ENCODE measurements at regions not wholly inside any gene's neighbourhood (a gene's known extent, or its start where the extent isn't known, plus 50 kb on each side); places are given as distances from the start of the nearest gene placed in this dataset.
"Not testable (repeated sequence)": the region's sequence is repeated elsewhere in the genome, so short reads cannot be mapped to it uniquely, and the experiment has no call there.

DNA sequence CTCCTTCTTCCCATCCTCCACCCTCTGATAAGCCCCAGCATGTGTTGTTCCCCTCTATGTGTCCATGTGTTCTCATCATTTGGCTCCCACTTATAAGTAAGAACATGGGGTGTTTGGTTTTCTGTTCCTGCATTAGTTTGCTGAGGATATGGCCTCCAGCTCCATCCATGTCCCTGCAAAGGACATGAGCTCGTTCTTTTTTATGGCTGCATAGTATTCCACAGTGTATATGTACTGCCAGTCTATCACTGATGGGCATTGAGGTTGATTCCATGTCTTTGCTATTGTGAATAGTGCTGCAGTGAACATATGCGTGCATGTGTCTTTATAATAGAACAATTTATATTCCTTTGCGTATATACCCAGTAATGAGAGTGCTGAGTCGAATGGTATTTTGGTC lies 62.8 kb upstream of the IFFO2 start:
- TF ChIP-seq, protein P1, sequence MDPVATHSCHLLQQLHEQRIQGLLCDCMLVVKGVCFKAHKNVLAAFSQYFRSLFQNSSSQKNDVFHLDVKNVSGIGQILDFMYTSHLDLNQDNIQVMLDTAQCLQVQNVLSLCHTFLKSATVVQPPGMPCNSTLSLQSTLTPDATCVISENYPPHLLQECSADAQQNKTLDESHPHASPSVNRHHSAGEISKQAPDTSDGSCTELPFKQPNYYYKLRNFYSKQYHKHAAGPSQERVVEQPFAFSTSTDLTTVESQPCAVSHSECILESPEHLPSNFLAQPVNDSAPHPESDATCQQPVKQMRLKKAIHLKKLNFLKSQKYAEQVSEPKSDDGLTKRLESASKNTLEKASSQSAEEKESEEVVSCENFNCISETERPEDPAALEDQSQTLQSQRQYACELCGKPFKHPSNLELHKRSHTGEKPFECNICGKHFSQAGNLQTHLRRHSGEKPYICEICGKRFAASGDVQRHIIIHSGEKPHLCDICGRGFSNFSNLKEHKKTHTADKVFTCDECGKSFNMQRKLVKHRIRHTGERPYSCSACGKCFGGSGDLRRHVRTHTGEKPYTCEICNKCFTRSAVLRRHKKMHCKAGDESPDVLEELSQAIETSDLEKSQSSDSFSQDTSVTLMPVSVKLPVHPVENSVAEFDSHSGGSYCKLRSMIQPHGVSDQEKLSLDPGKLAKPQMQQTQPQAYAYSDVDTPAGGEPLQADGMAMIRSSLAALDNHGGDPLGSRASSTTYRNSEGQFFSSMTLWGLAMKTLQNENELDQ (tag by site-specific recombination; IDR thresholded peaks at IDR 0.05; ENCODE audit: low read depth), result not testable (repeated sequence)
- TF ChIP-seq, protein P2, sequence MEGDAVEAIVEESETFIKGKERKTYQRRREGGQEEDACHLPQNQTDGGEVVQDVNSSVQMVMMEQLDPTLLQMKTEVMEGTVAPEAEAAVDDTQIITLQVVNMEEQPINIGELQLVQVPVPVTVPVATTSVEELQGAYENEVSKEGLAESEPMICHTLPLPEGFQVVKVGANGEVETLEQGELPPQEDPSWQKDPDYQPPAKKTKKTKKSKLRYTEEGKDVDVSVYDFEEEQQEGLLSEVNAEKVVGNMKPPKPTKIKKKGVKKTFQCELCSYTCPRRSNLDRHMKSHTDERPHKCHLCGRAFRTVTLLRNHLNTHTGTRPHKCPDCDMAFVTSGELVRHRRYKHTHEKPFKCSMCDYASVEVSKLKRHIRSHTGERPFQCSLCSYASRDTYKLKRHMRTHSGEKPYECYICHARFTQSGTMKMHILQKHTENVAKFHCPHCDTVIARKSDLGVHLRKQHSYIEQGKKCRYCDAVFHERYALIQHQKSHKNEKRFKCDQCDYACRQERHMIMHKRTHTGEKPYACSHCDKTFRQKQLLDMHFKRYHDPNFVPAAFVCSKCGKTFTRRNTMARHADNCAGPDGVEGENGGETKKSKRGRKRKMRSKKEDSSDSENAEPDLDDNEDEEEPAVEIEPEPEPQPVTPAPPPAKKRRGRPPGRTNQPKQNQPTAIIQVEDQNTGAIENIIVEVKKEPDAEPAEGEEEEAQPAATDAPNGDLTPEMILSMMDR (tag by site-specific recombination; IDR thresholded peaks at IDR 0.05), result not testable (repeated sequence)
- TF ChIP-seq ZNF677 (tag by site-specific recombination; IDR thresholded peaks at IDR 0.05); ZNF404 (tag by site-specific recombination; IDR thresholded peaks at IDR 0.05); ZFHX2 (tag by site-specific recombination; conservative IDR thresholded peaks at IDR 0.05); ZNF202 (tag by site-specific recombination; IDR thresholded peaks at IDR 0.05; ENCODE audit: borderline replicate concordance); ZNF561 (tag by site-specific recombination; IDR thresholded peaks at IDR 0.05; ENCODE audit: borderline replicate concordance); ZNF274 (IDR thresholded peaks at IDR 0.05; ENCODE audit: low read length); ZNF274 (tag by site-specific recombination; IDR thresholded peaks at IDR 0.05; ENCODE audit: borderline replicate concordance); ZNF660 (tag by site-specific recombination; IDR thresholded peaks at IDR 0.05); ZNF121 (tag by site-specific recombination; IDR thresholded peaks at IDR 0.05); ZFP37 (tag by site-specific recombination; IDR thresholded peaks at IDR 0.05); ZFP69B (tag by site-specific recombination; IDR thresholded peaks at IDR 0.05): not testable (repeated sequence)
- TF ChIP-seq, protein P3, sequence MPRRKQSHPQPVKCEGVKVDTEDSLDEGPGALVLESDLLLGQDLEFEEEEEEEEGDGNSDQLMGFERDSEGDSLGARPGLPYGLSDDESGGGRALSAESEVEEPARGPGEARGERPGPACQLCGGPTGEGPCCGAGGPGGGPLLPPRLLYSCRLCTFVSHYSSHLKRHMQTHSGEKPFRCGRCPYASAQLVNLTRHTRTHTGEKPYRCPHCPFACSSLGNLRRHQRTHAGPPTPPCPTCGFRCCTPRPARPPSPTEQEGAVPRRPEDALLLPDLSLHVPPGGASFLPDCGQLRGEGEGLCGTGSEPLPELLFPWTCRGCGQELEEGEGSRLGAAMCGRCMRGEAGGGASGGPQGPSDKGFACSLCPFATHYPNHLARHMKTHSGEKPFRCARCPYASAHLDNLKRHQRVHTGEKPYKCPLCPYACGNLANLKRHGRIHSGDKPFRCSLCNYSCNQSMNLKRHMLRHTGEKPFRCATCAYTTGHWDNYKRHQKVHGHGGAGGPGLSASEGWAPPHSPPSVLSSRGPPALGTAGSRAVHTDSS (tag by site-specific recombination; IDR thresholded peaks at IDR 0.05), result not testable (repeated sequence)
- TF ChIP-seq, protein P4, sequence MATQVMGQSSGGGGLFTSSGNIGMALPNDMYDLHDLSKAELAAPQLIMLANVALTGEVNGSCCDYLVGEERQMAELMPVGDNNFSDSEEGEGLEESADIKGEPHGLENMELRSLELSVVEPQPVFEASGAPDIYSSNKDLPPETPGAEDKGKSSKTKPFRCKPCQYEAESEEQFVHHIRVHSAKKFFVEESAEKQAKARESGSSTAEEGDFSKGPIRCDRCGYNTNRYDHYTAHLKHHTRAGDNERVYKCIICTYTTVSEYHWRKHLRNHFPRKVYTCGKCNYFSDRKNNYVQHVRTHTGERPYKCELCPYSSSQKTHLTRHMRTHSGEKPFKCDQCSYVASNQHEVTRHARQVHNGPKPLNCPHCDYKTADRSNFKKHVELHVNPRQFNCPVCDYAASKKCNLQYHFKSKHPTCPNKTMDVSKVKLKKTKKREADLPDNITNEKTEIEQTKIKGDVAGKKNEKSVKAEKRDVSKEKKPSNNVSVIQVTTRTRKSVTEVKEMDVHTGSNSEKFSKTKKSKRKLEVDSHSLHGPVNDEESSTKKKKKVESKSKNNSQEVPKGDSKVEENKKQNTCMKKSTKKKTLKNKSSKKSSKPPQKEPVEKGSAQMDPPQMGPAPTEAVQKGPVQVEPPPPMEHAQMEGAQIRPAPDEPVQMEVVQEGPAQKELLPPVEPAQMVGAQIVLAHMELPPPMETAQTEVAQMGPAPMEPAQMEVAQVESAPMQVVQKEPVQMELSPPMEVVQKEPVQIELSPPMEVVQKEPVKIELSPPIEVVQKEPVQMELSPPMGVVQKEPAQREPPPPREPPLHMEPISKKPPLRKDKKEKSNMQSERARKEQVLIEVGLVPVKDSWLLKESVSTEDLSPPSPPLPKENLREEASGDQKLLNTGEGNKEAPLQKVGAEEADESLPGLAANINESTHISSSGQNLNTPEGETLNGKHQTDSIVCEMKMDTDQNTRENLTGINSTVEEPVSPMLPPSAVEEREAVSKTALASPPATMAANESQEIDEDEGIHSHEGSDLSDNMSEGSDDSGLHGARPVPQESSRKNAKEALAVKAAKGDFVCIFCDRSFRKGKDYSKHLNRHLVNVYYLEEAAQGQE (tag by site-specific recombination; IDR thresholded peaks at IDR 0.05), result not testable (repeated sequence)

Data from HEK293 (cell line).